ENCODE measurements at regions not wholly inside any gene's neighbourhood (a gene's known extent, or its start where the extent isn't known, plus 50 kb on each side); places are given as distances from the start of the nearest gene placed in this dataset.
"Not testable (repeated sequence)": the region's sequence is repeated elsewhere in the genome, so short reads cannot be mapped to it uniquely, and the experiment has no call there.

DNA sequence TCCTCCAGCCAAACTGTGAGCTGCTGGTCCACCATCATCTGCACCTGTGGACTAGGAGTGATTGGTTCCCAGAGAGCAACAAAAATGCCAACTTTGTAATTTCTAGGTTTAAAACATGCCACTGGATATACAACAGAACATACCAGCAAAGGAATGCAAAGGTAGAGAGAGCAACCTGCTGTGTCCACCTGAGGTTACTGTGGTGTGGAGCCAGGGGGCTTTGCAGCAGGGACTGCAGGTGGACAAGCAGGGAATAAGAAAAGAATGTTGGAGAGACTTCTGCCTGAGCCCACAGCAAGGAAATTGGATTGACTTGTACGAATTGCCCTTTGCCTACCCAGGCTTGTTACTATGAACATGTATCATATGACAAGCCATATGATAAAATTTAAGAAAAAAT is 345.2 kb upstream of the SPHKAP start:
- no peaks in the 10 kb centered on the region for H3K36me3 ChIP-seq
- no peaks in the 10 kb centered on the region for H3K4me1 ChIP-seq
- no peak for TF ChIP-seq POLR2A (IDR thresholded peaks at IDR 0.05)
- TF ChIP-seq, protein P1, sequence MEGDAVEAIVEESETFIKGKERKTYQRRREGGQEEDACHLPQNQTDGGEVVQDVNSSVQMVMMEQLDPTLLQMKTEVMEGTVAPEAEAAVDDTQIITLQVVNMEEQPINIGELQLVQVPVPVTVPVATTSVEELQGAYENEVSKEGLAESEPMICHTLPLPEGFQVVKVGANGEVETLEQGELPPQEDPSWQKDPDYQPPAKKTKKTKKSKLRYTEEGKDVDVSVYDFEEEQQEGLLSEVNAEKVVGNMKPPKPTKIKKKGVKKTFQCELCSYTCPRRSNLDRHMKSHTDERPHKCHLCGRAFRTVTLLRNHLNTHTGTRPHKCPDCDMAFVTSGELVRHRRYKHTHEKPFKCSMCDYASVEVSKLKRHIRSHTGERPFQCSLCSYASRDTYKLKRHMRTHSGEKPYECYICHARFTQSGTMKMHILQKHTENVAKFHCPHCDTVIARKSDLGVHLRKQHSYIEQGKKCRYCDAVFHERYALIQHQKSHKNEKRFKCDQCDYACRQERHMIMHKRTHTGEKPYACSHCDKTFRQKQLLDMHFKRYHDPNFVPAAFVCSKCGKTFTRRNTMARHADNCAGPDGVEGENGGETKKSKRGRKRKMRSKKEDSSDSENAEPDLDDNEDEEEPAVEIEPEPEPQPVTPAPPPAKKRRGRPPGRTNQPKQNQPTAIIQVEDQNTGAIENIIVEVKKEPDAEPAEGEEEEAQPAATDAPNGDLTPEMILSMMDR (IDR thresholded peaks at IDR 0.05), result no peak
- H3K27me3 ChIP-seq, result no peaks in the 10 kb centered on the region
- H3K4me3 ChIP-seq (replicated peaks in 1 of 3), result no peak overlapping the region
- no peak for DNase-seq
- H3K27ac ChIP-seq, result no peak overlapping the region
- WGBS, 2 donors, result 66 to 79% methylated on average over 1 of the region's 1 CpG
- intact Hi-C loops (cut with DNase I), result no loop called here
- H3K9me3 ChIP-seq, result no peaks in the 10 kb centered on the region

DNA sequence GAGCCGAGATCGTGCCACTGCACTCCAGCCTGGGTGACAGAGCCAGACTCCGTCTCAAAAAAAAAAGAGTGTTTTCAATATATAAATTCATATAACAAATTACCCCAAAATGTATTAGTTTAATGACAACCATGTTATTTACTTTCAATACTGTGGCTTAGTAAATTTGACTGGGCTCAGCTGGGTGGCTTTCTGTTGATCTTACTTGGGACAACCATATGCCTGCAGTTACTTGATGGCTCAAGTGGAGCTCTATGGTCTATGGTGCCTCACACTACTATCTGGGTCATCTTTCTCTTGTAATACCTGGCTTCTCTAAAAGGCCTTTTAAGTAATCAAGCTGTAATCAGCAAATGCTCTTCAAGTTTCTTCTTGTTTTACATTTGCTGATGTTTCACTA is 341.5 kb upstream of the SPHKAP start:
- TF ChIP-seq POLR2A (IDR thresholded peaks at IDR 0.05), result no peak
- TF ChIP-seq, protein P1 (IDR thresholded peaks at IDR 0.05), result no peak
- Histone ChIP-seq H3K27ac (no peak overlapping the region), H3K36me3 (no peaks in the 10 kb centered on the region), H3K4me3 (replicated peaks in 1 of 3) (no peak overlapping the region), H3K27me3 (no peaks in the 10 kb centered on the region), H3K9me3 (no peaks in the 10 kb centered on the region), H3K4me1 (no peaks in the 10 kb centered on the region)
- no peak for DNase-seq
- WGBS, 2 donors, result 89 to 94% methylated on average over 3 of the region's 3 CpGs
- intact Hi-C loops (cut with DNase I), result no loop called here

DNA sequence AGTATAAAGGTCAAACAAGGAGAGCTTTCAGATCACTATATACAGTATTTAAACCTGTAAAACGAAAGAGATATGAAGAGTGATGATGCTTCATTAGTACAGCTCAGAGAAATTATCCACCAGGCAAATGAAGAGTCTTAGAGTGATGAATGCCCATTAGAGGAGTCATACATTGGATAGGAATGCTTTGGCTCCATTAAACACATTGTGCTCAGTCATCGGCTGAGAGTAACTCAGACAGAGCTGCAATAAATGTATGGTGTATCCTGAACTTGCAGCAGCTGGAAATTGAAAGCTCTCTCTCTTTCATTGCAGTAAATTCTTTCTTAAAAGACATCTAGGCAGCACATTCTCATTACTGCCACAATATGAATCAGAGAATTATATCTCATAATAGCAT is 340.8 kb upstream of the SPHKAP start:
- Histone ChIP-seq H3K4me1 (no peaks in the 10 kb centered on the region), H3K9me3 (no peaks in the 10 kb centered on the region), H3K36me3 (no peaks in the 10 kb centered on the region), H3K27me3 (no peaks in the 10 kb centered on the region), H3K27ac (no peak overlapping the region), H3K4me3 (replicated peaks in 1 of 3) (no peak overlapping the region)
- DNase-seq, result no peak
- no peak for TF ChIP-seq POLR2A (IDR thresholded peaks at IDR 0.05)
- TF ChIP-seq, protein P1 (IDR thresholded peaks at IDR 0.05), result no peak
- WGBS, 2 donors, result 66 to 69% methylated on average over 2 of the region's 2 CpGs
- intact Hi-C loops (cut with DNase I), result no loop called here

DNA sequence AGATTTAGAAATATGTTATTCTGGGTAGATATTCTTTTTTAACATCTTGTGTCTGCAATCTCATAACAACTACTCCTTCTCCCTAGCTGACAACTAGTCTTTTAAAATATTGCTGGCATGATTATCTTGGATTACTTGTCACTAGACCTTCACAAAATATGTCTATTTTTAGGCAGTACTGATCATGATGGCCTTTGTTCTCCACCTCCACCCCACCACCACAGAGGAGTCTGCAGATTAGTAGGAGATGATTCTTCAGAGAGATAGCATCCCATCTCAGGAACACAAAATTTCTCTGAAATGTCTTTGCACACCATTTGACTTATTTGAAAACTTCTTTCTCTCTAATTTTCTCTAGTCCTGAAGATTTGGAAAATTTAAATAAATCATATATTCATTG is 338.1 kb upstream of the SPHKAP start:
- Histone ChIP-seq H3K27me3 (no peaks in the 10 kb centered on the region), H3K4me1 (no peaks in the 10 kb centered on the region), H3K9me3 (no peaks in the 10 kb centered on the region), H3K36me3 (no peaks in the 10 kb centered on the region), H3K4me3 (replicated peaks in 1 of 3) (no peak overlapping the region), H3K27ac (no peak overlapping the region)
- intact Hi-C loops (cut with DNase I), result no loop called here
- TF ChIP-seq POLR2A (IDR thresholded peaks at IDR 0.05), result no peak
- TF ChIP-seq, protein P1 (IDR thresholded peaks at IDR 0.05), result no peak
- DNase-seq, result no peak

DNA sequence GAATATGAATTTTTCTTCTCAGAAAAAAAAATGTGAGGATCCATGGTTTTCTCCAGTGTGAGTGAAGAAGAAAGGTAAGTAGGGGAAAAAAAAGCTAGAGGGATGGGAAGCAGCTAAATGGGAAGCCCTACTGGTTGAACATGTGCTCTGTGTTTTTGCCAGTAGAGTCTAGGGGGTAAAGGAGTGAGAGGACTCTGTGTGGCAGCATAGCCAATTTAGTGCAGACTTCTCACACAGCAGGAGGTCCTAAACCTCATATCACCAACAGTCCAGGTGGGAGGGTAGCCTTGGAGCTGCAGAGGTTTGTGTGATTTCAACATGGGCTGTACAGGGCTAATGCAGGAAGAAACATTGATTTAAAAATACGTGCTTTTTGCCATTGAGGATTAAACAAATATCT is 334.5 kb upstream of the SPHKAP start:
- intact Hi-C loops (cut with DNase I), result no loop called here

DNA sequence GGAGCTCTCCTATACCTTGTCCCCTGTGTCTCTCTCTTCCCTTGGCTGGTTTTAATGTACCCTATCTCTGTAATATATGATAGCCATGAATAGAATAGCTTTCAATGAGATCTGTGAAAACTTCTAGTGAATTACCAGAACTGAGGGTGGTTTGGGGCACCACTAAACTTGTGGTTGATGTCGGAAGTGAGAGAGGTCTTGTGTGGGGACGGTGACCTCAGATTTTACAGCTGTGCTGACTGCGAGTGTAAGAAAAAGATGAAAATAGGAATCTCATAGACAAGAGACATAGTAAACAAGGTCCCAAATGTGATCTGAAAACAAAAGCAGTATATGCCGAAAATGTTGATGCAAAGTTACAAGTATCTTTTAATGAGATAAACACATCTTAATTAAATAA is 332.0 kb upstream of the SPHKAP start:
- H3K27ac ChIP-seq; DNase-seq; H3K4me3 ChIP-seq (replicated peaks in 1 of 3); H3K4me1 ChIP-seq; intact Hi-C loops (cut with DNase I); H3K27me3 ChIP-seq; H3K9me3 ChIP-seq; H3K36me3 ChIP-seq: not testable (repeated sequence)
- WGBS, 2 donors, result 93% methylated on average over 4 of the region's 4 CpGs

More for the DNA sequence above, 334.5 kb upstream of the SPHKAP start:
- Histone ChIP-seq H3K4me3 (replicated peaks in 1 of 3) (no peak overlapping the region), H3K36me3 (no peaks in the 10 kb centered on the region), H3K27ac (no peak overlapping the region), H3K27me3 (no peaks in the 10 kb centered on the region), H3K9me3 (no peaks in the 10 kb centered on the region), H3K4me1 (no peaks in the 10 kb centered on the region)
- TF ChIP-seq, protein P1 (IDR thresholded peaks at IDR 0.05), result no peak
- TF ChIP-seq POLR2A (IDR thresholded peaks at IDR 0.05), result no peak
- no peak for DNase-seq
- 68 to 84% methylated on average over 1 of the region's 1 CpG for WGBS, 2 donors

Data from thyroid gland (tissue), 4 donors.